PC-3 (cell line): ENCODE measurements at regions not wholly inside any gene's neighbourhood (a gene's known extent, or its start where the extent isn't known, plus 50 kb on each side); places are given as distances from the start of the nearest gene placed in this dataset.

Experiments
- ATAC-seq: fragments of 200-7000 bp; cut with Tn5 transposase; 2 replicates; pipeline ENCODE4 v1.9.1; 2020; ENCODE audit warnings: mild to moderate bottlenecking, moderate library complexity
- BruUV-seq: library from RNA; stranded (reverse); fragments of 400-500 nt; replicated peaks from 2 replicates; lab custom pipeline; 2021; lab: Mats Ljungman, UMichigan
- CTCF ChIA-PET: fragments of 300-600 bp; sonication (Branson Sonifier 250); formaldehyde crosslinking; loops from one replicate; lab custom pipeline; 2022; ENCODE audit warnings: antibody characterized with exemption; lab: Charles Lee
- POLR2A ChIA-PET: fragments of 300-600 bp; sonication (Branson Sonifier 250); formaldehyde crosslinking; loops from one replicate; lab custom pipeline; 2022; ENCODE audit warnings: antibody characterized with exemption; ENCODE audit not compliant: unreplicated experiment; lab: Charles Lee
- DNase-seq: peaks from one replicate; pipeline ENCODE4 v3.0.0-alpha.2; 2015
- H2AFZ ChIP-seq: fragments of 300-600 bp; sonication (generic); 2 replicates; pipeline ENCODE4 v1.6.0; 2016; ENCODE audit warnings: antibody characterized with exemption, low read length
- H3F3A ChIP-seq: fragments of 300-600 bp; sonication (generic); one replicate; pipeline ENCODE4 v1.6.0; 2017; ENCODE audit warnings: antibody characterized with exemption, low read length, control low read depth, mild to moderate bottlenecking; ENCODE audit not compliant: unreplicated experiment
- H3K27ac ChIP-seq: fragments of 300-600 bp; sonication (generic); 2 replicates; pipeline ENCODE4 v1.5.1; 2016; ENCODE audit warnings: mild to moderate bottlenecking, low read length
- H3K27me3 ChIP-seq: fragments of 300-600 bp; sonication (generic); 2 replicates; pipeline ENCODE4 v1.6.1; 2016; ENCODE audit warnings: low read length, mixed read lengths
- H3K36me3 ChIP-seq: fragments of 300-600 bp; sonication (generic); 2 replicates; pipeline ENCODE4 v1.6.1; 2016; ENCODE audit warnings: low read depth, mixed run types, low read length, mixed read lengths
- H3K4me1 ChIP-seq: fragments of 300-600 bp; sonication (generic); 2 replicates; pipeline ENCODE4 v1.5.1; 2016; ENCODE audit warnings: low read length; ENCODE audit not compliant: insufficient read depth
- H3K4me2 ChIP-seq: fragments of 300-600 bp; sonication (generic); 2 replicates; pipeline ENCODE4 v1.6.0; 2016; ENCODE audit warnings: low read length
- H3K4me3 ChIP-seq: fragments of 300-600 bp; sonication (generic); 2 replicates; pipeline ENCODE4 v1.5.1; 2016; ENCODE audit warnings: mild to moderate bottlenecking, low read length, mixed read lengths
- H3K79me2 ChIP-seq: fragments of 300-600 bp; sonication (generic); 2 replicates; pipeline ENCODE4 v1.6.1; 2017; ENCODE audit warnings: low read length, mixed read lengths
- H3K9ac ChIP-seq: fragments of 300-600 bp; sonication (generic); 2 replicates; pipeline ENCODE4 v1.6.0; 2016; ENCODE audit warnings: mild to moderate bottlenecking, low read length
- H3K9me2 ChIP-seq: fragments of 300-600 bp; sonication (generic); replicated peaks from 2 replicates; pipeline ENCODE4 v1.6.1; 2016; ENCODE audit warnings: mixed run types, low read length, mixed read lengths
- H3K9me3 ChIP-seq: fragments of 300-600 bp; sonication (generic); 2 replicates; pipeline ENCODE4 v1.6.1; 2016; ENCODE audit warnings: low read length, mixed read lengths
- H4K20me1 ChIP-seq: fragments of 300-600 bp; sonication (generic); 2 replicates; pipeline ENCODE4 v1.6.1; 2016; ENCODE audit warnings: low read length, mixed read lengths
- CTCF ChIP-seq: fragments of 300-600 bp; sonication (generic); conservative IDR thresholded peaks from 2 replicates; pipeline ENCODE4 v1.5.1; 2017; ENCODE audit warnings: antibody characterized with exemption, low read depth, mild to moderate bottlenecking, low read length
- EZH2 ChIP-seq: fragments of 300-600 bp; sonication (generic); IDR thresholded peaks from one replicate; pipeline ENCODE4 v1.6.1; 2017; ENCODE audit warnings: antibody characterized with exemption, mild to moderate bottlenecking, low read length; ENCODE audit not compliant: unreplicated experiment
- EZH2phosphoT487 ChIP-seq: fragments of 300-600 bp; sonication (generic); IDR thresholded peaks from 2 replicates; pipeline ENCODE4 v1.6.1; 2018; ENCODE audit warnings: mild to moderate bottlenecking, antibody characterized with exemption, low read length, borderline replicate concordance
- intact Hi-C: fragments of 100-400 bp; cut with micrococcal nuclease; formaldehyde crosslinking; loops from 2 replicates; pipeline ENCODE4 v1.9.0; 2023

GRCh38 chr2:164015328-164016123 is 279.7 kb upstream of the FIGN start:
- no peaks in the 10 kb centered on the region for H3K36me3 ChIP-seq
- no TSS peak for BruUV-seq
- no peak overlapping the region for H3K9ac ChIP-seq
- H3K4me1 ChIP-seq: no peaks in the 10 kb centered on the region
- no peaks in the 10 kb centered on the region for H3K9me2 ChIP-seq
- no peaks in the 10 kb centered on the region for H3K9me3 ChIP-seq
- no peak overlapping the region for H3K4me3 ChIP-seq
- CTCF ChIA-PET: no interaction called here
- POLR2A ChIA-PET: no interaction called here
- H3K4me2 ChIP-seq: no peak overlapping the region
- ATAC-seq: no peak
- H3F3A ChIP-seq: no peaks in the 10 kb centered on the region
- intact Hi-C loops: no loop called here
- H3K27ac ChIP-seq: no peak overlapping the region
- no peak for TF ChIP-seq EZH2phosphoT487
- TF ChIP-seq EZH2: no peak
- no peak for TF ChIP-seq CTCF
- H2AFZ ChIP-seq: no peak overlapping the region
- peaks cover 46% of the 10 kb centered on the region for H3K27me3 ChIP-seq
- no peaks in the 10 kb centered on the region for H3K79me2 ChIP-seq
- no peak for DNase-seq
- H4K20me1 ChIP-seq: no peaks in the 10 kb centered on the region

- Histone ChIP-seq H3K9me2 (no peaks in the 10 kb centered on the region), H3K4me2 (no peak overlapping the region), H3K9me3 (no peaks in the 10 kb centered on the region), H3K4me1 (no peaks in the 10 kb centered on the region), H3K9ac (no peak overlapping the region), H2AFZ (no peak overlapping the region), H3K4me3 (no peak overlapping the region), H3K36me3 (no peaks in the 10 kb centered on the region), H3K27ac (no peak overlapping the region), H3K79me2 (no peaks in the 10 kb centered on the region), H3K27me3 (peaks cover 53% of the 10 kb centered on the region), H3F3A (no peaks in the 10 kb centered on the region), H4K20me1 (no peaks in the 10 kb centered on the region)
- DNase-seq: no peak
- CTCF ChIA-PET: no interaction called here
- TF ChIP-seq EZH2: no peak
- no peak for TF ChIP-seq CTCF
- TF ChIP-seq EZH2phosphoT487: no peak
- POLR2A ChIA-PET: no interaction called here
- ATAC-seq: no peak
- intact Hi-C loops: no loop called here
- no TSS peak for BruUV-seq
Measured at GRCh38 chr2:164014791-164015190, 279.0 kb upstream of the FIGN start.

GRCh38 chr2:164014068-164014731 is 278.4 kb upstream of the FIGN start:
- no peaks in the 10 kb centered on the region for H3K4me1 ChIP-seq
- no peak overlapping the region for H3K4me3 ChIP-seq
- ATAC-seq (no peak), DNase-seq (no peak)
- CTCF ChIA-PET: interaction anchor here (0.6 kb wide), 1 partner anchor 158 kb away, joined by 3 read pairs; no protein-coding TSS in a partner anchor
- no peaks in the 10 kb centered on the region for H3K9me2 ChIP-seq
- no peak for TF ChIP-seq CTCF
- no peak for TF ChIP-seq EZH2
- TF ChIP-seq EZH2phosphoT487: no peak
- POLR2A ChIA-PET: no interaction called here
- no peaks in the 10 kb centered on the region for H3F3A ChIP-seq
- no peak overlapping the region for H3K27ac ChIP-seq
- no peaks in the 10 kb centered on the region for H3K9me3 ChIP-seq
- no peak overlapping the region for H3K4me2 ChIP-seq
- no peaks in the 10 kb centered on the region for H4K20me1 ChIP-seq
- intact Hi-C loops: no loop called here
- BruUV-seq: no TSS peak
- no peaks in the 10 kb centered on the region for H3K79me2 ChIP-seq
- peaks cover 59% of the 10 kb centered on the region for H3K27me3 ChIP-seq
- no peak overlapping the region for H3K9ac ChIP-seq
- no peaks in the 10 kb centered on the region for H3K36me3 ChIP-seq
- no peak overlapping the region for H2AFZ ChIP-seq
